Activated CD4-positive, alpha-beta T cell treated with anti-CD3 and anti-CD28 coated beads for 1 hour (primary cell): ENCODE measurements at regions not wholly inside any gene's neighbourhood (a gene's known extent, or its start where the extent isn't known, plus 50 kb on each side); places are given as distances from the start of the nearest gene placed in this dataset.
"Not testable (repeated sequence)": the region's sequence is repeated elsewhere in the genome, so short reads cannot be mapped to it uniquely, and the experiment has no call there.

Experiments
- DNase-seq: peaks from one replicate; pipeline ENCODE4 v3.0.0-alpha.2; 2020

DNA sequence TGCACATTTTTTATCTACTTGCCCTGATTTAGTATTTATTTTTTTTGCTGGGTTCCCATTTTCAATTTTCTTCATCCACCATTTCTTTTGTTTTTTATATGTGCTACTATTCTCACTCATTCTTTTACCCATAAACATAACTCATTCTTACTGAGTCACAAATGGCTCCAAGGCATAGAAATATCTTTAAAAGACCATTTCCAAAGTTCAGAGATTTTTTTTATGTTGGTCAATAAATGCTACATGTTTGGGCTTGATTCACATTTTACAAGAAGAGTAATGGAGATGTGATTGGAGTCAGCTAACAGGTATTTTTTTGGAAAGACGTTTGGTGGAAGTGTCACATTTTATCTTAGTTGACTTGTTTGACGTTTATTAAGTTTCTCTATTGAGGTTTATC, 1303.2 kb upstream of the LRRTM3 start:
- DNase-seq = no peak

- no peak for DNase-seq
These were observed 1297.2 kb upstream of the LRRTM3 start for GRCh38 chr10:65628493-65629139.

GRCh38 chr10:65660006-65660405, 1265.8 kb upstream of the LRRTM3 start:
- DNase-seq = no peak

GRCh38 chr10:65670087-65670486, 1255.7 kb upstream of the LRRTM3 start:
- no peak for DNase-seq

- not testable (repeated sequence) for DNase-seq
These were observed 1255.2 kb upstream of the LRRTM3 start for GRCh38 chr10:65670596-65670995.

DNA sequence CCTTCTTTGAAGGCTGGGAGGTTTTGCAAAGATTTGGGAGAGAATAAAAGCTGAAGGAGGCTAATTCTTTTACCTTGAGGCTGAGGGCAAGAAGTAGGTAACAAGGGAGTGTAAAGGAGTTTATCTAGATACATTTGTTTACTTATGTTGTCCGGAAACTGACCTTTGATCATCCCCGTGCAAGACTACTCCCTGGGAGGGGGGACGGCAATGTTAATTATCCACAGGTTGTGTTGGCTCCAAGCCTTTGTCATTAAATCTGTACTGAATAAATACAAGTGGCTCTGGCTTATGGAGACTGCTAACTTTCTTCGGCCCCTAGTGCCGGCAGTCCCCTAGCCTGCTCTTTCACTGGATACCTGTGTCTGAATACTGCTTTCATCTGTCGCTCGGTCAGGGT, 1250.6 kb upstream of the LRRTM3 start:
- DNase-seq = no peak

- no peak for DNase-seq
These were observed 1240.9 kb upstream of the LRRTM3 start for GRCh38 chr10:65684896-65685295.

GRCh38 chr10:65701168-65701776, 1224.6 kb upstream of the LRRTM3 start:
- DNase-seq = no peak

DNA sequence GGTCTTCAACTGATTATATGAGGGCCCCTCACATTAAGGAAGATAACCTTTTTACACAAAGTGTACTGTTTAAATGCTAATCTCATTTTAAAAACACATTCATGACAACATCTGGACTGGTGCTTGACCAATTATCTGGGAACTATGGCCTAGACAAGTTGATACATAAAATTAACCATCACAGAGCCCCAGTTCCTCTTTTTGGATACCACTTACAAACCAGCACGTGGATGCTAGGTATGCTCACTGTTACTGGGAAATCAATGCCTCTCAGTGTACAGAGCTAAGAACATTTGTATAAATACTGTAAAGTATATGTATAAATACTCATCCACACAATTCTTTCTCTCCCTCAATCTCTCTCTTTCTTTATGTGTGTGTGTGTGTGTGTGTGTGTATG, 1217.8 kb upstream of the LRRTM3 start:
- DNase-seq = no peak

DNA sequence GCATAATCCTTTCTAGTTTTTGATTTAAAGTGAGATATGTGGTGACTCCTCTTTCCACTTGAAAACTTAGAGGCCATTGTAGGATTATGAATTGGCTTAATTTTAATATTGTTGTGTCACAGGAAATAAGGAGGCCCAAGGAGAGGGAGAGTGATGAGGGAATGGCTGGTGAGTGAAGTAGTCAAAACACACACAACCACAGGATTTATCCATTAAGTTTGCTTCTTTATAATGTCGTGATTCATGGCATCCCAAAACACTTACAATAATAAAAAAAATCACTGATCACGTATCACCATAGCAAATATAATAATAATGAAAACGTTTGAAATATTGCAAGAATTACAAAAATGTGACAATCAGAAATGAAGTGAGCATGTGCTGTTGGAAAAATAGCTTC, 1215.5 kb upstream of the LRRTM3 start:
- no peak for DNase-seq

DNA sequence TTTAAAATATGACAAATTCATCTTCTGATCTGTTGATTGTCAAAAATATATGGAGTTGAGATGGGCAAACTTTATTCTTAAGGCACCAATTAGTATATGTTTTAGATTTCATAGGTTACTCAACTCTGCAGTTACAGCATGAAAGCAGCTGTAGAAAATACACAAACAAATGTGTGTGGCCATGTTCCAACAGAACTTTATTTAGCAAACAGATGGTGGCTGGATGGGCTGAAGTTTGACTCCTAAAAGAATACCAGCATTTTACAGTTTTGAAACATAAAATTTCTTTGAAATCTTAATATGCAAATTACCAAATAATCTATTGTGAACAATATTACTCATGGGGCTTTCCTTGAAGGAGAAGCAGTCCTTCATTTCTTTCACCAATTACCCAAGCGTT, 1206.0 kb upstream of the LRRTM3 start:
- no peak for DNase-seq

GRCh38 chr10:65720901-65721300, 1204.9 kb upstream of the LRRTM3 start:
- no peak for DNase-seq

DNA sequence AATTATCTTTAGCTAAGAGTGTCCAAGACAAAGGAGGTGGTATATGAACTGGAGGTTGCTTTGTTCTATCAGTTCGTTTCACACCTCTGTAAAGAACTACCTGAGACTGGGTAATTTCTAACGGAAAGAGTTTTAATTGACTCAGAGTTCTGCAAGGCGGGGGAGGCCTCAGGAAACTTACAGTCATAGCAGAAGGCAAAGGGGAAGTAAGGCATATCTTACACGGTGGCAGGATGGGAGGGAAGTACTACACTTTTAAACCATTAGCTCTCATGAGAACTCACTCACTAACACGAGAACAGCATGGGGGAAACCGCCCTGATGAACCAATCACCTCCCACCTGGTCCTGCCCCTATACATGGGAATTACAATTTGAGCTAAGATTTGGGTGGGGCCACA, 1202.3 kb upstream of the LRRTM3 start:
- no peak for DNase-seq

- no peak for DNase-seq
These were observed 1190.5 kb upstream of the LRRTM3 start for GRCh38 chr10:65735382-65735781.

- DNase-seq = no peak
These were observed 1182.9 kb upstream of the LRRTM3 start for GRCh38 chr10:65742906-65743305.

GRCh38 chr10:65751218-65751617, 1174.6 kb upstream of the LRRTM3 start:
- DNase-seq = no peak

DNA sequence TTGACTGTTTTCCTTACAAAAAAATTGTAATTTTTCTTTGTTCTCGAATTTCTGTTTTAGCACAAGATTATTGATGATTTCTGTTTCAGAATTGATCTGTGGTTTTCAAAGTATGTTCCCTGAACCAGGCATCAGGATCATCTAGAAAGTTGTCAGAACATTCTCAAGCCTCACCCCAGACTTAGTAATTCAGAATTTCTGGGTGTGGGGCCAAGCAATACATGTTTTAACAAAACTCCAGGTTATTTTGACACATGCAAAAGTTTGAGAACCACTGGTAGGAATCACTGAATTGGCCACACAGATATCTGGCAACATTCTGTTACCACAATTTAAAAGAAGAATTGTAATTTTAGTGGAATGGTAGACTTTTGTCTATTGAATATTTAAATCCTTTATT, 1173.9 kb upstream of the LRRTM3 start:
- DNase-seq = no peak

- no peak for DNase-seq
These were observed 1172.3 kb upstream of the LRRTM3 start for GRCh38 chr10:65753532-65753931.

GRCh38 chr10:65754112-65754511, 1171.7 kb upstream of the LRRTM3 start:
- no peak for DNase-seq

- DNase-seq = no peak
These were observed 1163.5 kb upstream of the LRRTM3 start for GRCh38 chr10:65762311-65762710.

GRCh38 chr10:65765006-65765541, 1160.8 kb upstream of the LRRTM3 start:
- no peak for DNase-seq

GRCh38 chr10:65769828-65770227, 1156.0 kb upstream of the LRRTM3 start:
- DNase-seq = no peak

- no peak for DNase-seq
These were observed 1147.1 kb upstream of the LRRTM3 start for GRCh38 chr10:65778753-65779152.

GRCh38 chr10:65779985-65780384, 1145.9 kb upstream of the LRRTM3 start:
- no peak for DNase-seq

DNA sequence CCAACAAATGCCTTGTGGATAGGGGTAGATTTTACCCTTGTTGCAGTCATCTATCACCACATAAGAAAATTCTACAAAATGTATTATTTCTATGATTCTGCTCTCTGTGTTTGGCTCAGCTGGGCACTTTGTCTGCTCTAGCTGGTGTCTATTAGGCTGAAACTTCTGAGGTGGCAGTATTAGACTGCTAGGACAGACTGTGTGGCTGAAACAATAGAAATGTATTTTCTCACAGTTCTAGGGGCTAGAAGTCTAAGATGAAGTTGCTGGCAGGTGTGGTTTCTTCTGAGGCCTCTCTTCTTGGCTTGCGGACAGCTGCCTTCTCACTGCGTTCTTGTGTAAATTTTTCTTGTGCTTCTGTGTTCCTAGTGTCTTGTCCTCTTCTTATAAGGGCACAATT, 1139.6 kb upstream of the LRRTM3 start:
- DNase-seq = no peak
